NCI-H1436 treated with DMSO at 0.1 percent for 48 hours (cell line): ENCODE measurements at regions not wholly inside any gene's neighbourhood (a gene's known extent, or its start where the extent isn't known, plus 50 kb on each side); places are given as distances from the start of the nearest gene placed in this dataset.

Source experiments
- DNase-seq: peaks from one replicate; lab custom pipeline; 2025; lab: John Stamatoyannopoulos, UW

DNA sequence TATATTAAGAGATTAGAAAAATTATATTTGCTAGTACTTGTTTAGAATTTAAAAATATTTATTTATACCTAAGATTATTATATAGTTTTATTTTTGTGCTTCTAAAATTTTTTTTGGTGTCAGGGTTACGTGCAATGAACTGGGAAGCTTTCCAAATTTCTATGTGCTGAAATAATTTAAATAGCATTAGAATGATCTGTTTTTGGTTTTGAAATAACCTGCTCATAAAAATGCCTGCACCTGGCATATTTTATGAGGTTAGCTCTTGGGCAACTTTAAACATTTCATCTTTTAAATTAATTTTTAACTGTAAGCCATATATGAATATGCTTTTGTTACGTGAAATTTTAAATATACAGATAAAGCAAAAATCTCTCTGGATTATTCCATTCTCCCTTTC, 482.5 kb downstream of the GLRX3 start:
- DNase-seq, result no peak

DNA sequence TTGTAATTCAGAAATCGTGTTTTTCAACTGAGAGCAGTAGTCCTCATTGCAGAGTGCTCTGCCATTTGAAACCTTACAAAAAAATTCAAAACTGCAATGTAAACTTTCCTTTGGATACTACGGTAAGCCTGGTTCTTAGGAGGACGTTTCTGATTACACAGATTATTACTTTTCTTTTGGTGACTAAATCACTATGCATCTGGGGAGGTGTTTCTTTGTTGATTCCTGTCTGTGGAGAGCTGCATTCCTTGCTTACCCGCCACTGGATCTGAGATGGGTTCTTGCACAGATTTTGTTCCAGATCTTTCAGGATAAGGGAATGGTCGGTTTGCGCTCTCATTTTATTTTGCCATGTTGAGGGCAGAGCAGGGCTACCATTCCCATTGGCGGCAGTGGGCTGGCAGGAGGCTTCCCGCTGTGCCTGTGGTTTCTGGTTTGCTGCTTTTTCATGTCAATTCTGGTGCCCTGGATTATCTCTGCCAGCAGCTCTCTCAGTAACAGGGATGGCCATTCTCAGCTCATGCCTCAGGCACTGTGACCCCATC, 485.1 kb downstream of the GLRX3 start:
- DNase-seq, result no peak

- DNase-seq, result no peak
Measured at GRCh38 chr10:130623680-130624267, 487.6 kb downstream of the GLRX3 start.

DNA sequence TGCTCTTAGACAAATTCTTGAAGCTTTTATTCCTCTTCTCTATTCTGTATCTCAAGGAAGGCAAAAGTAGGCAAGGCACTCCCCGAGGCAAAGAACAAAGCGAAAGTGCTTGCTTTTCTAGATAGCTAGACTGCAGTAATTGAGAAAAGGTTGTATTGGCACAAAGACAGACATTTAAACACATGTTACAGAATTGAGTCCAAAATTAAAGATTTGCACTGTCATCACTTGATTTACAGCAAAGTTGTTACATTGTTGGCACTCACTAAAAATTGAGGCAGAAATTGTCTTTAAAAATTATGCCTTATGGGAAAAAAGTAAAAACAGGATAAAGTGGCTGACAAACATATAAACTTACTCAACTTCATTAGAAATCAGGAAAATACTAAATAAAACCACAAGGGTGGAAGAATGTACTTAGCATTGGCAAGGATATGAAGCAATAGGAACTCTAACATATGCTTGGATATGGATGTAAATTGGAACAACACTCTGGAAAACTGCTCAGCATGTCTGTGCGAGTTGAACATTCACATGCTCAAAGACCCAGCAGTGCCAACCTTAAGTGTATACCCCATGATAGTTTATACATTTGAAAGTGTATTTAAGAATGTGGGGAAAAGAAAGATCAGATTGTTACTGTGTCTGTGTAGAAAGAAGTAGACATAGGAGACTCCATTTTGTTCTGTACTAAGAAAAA, 491.3 kb downstream of the GLRX3 start:
- no peak for DNase-seq

GRCh38 chr10:130630135-130630534, 493.9 kb downstream of the GLRX3 start:
- no peak for DNase-seq

- no peak for DNase-seq
Measured at GRCh38 chr10:130631142-130632096, 495.2 kb downstream of the GLRX3 start.

DNA sequence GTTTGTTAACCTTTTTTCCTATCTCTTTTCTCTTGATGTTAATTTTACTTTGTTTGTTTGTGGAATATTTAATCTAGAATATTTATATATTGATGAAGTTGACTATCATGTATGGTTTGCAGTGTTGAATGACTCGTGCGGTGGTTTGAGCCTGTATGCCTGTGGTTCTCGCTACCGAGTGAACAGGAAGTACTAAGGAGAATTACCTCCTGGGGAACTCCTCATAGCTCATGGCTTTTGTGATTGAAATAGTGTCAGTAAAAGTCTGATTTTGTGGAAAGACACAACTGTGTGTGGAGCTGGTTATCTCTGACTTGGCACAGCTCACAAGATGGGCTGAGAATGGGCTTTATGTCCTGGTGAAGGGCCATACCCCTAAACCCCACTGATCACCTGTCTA, 498.6 kb downstream of the GLRX3 start:
- no peak for DNase-seq

GRCh38 chr10:130635528-130635927, 499.3 kb downstream of the GLRX3 start:
- no peak for DNase-seq

DNA sequence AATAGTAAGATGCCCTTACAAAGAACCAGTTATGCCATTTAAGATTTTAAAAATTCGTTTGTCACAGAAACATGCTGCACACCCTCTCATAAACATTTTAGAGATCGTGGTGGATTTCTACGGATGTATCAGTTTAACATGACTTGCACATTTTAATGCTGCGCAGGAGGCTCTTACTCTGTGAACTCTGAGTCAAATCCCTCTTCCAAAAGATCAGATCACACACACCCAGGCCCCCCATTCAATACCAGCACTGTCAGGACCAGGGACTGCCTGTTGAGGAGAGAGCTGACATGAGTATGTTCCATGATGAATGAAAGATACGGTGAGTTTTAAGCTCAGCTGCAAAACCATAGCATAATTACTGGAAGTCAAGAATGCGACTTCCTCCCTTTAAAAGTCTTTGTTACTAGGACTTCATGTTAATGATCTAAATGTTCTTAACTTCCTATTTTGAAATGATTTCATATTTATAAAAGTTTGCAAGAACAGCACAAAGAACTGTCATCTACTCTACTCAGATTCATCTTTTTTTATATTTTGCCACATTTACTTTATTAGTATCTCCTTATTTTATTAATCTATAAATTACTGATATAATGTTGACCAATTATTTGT, 500.2 kb downstream of the GLRX3 start:
- DNase-seq, result no peak

- DNase-seq, result no peak
Measured at GRCh38 chr10:130637089-130637676, 501.0 kb downstream of the GLRX3 start.

- no peak for DNase-seq
Measured at GRCh38 chr10:130638991-130639390, 502.8 kb downstream of the GLRX3 start.

GRCh38 chr10:130642926-130643325, 506.7 kb downstream of the GLRX3 start:
- no peak for DNase-seq

DNA sequence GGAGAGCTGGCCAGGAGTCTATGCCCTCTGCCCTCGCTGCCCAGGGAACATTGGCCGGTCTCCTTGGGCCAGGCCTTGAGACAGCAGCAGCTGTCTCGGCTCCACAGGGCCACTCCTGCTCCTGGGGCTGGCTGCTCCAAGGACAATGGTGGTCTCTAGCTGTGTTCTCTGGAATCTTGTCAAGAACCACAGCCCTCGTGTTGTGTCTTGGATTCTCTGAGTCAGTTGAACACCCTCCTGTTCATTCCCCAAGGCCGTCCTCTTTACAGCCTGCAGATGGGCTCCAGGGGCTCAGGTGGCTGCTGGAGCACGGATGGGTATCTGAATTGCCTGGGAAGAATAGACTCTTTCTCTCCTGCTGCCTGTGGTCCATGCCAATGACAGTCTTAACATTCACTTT, 511.1 kb downstream of the GLRX3 start:
- no peak for DNase-seq

- DNase-seq, result no peak
Measured at GRCh38 chr10:130648807-130649206, 512.6 kb downstream of the GLRX3 start.

- no peak for DNase-seq
Measured at GRCh38 chr10:130652544-130652943, 516.4 kb downstream of the GLRX3 start.

DNA sequence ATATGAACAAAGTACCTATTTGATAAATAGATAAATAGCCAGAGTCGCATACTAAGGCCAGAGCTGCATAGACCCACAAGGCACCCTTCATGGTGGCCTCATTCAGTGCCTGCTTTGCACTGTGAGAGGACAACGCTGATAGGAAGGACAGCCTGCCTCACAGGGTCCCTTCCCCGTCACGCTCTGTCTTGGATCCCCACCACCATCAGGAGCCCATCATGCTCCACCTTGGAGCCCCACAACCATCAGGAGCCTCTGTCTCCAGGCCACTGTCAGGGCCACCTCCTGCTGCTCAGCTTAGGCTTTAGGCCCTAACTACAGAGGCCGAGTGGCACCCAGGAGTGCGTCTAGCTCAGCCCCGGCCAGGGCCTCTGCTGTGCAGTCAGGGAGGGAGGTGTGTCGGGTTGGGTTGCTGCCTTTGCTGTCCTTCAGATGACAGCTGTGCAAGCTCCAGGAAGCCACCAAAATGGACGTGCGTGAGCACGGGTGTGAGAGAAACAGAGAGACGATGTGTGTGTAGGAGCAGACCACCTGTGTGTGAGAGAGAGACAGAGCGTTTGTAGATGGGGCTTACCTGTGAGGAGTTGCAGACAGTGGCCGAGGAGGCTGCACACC, 516.9 kb downstream of the GLRX3 start:
- DNase-seq, result no peak

DNA sequence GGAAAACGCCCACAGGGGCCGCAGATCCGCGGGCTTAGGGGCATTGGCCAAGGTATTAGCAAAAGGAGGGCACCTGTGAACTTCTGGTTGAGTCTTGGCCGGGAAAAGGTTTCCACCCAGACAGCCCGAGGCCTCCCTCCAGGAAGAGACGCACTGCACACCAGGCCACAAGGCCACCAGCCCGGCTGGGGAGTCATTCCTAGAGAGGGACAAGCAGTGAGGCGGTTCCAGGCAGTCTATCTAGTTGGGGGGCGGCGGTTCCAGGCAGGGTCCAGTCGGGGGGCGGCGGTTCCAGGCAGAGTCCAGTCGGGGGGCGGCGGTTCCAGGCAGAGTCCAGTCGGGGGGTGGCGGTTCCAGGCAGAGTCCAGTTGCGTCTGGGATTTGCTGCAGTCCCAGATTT, 518.5 kb downstream of the GLRX3 start:
- DNase-seq, result no peak

- no peak for DNase-seq
Measured at GRCh38 chr10:130655313-130656186, 519.4 kb downstream of the GLRX3 start.

DNA sequence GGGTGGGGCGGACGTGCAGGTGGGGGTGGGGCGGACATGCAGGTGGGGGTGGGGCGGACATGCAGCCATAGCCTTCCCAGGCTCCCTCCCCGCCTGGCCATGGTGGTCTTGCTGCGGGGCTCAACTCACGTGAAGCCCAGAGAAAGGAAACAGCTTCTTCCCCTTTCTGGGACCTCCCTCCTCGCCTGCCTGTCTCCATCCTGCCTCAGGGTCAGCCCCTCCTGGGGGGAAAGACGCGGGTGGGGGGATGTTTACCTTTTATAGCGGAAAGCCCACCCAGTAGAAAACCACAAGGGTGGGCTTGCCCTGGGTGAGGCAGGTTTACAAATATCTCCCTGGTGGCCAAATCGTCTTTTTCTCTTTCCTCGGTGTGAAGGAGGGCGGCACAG, 520.0 kb downstream of the GLRX3 start:
- no peak for DNase-seq

GRCh38 chr10:130656582-130657133, 520.5 kb downstream of the GLRX3 start:
- no peak for DNase-seq
